Fibroblast of lung (primary cell): ENCODE measurements at regions not wholly inside any gene's neighbourhood (a gene's known extent, or its start where the extent isn't known, plus 50 kb on each side); places are given as distances from the start of the nearest gene placed in this dataset.

Experiments used
- CTCF ChIP-seq, 2 donors: IDR thresholded peaks in 1 of 2; conservative IDR thresholded peaks in 1 of 2; 1 replicate in 1 of 2; 2 replicates in 1 of 2; pipeline ENCODE4 v1.5.1; 2011 to 2012; ENCODE audit warnings: low read length in 2 of 2, control low read depth in 1 of 2, inconsistent platforms in 1 of 2, low read depth in 1 of 2, mild to moderate bottlenecking in 1 of 2
- EZH2 ChIP-seq: IDR thresholded peaks from 2 replicates; pipeline ENCODE4 v1.5.1; 2012; ENCODE audit warnings: low read length, control low read depth, mild to moderate bottlenecking; ENCODE audit errors: missing control alignments

DNA sequence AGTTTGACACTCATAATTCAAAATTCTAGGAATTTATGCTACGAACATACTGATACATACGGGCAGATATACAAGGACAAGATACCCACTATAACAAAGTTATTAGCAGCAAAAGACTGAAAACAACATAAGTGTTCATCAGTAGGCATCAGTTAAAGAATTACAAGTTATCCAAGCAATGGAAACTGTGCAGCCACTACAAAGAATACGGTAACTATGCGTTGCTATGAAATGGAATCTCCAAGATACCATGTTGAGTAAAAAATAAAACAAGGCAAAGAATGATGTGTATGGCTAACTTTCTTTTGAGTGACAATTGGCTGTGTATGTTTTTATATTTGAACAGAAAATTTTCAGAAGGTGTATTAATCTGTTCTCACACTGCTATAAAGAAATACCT, 151.7 kb downstream of the ADAMTS15 start:
- no peak for TF ChIP-seq CTCF (conservative IDR thresholded peaks at IDR 0.05 in 1 of 2, IDR thresholded peaks at IDR 0.05 in 1 of 2; ENCODE audit: low read depth in 1 of 2, low read length in 2 of 2)
- TF ChIP-seq EZH2, result no peak
